Endothelial cell of umbilical vein (primary cell): ENCODE measurements at regions not wholly inside any gene's neighbourhood (a gene's known extent, or its start where the extent isn't known, plus 50 kb on each side); places are given as distances from the start of the nearest gene placed in this dataset.

ENCODE experiments used
- BruUV-seq: library from RNA; stranded (reverse); fragments of 400-500 nt; replicated peaks from 2 replicates; lab custom pipeline; 2021; lab: Mats Ljungman, UMichigan
- CTCF ChIA-PET: fragments of 300-600, 350-600 bp; sonication (Branson Sonifier 250); formaldehyde crosslinking; loops from one replicate; lab custom pipeline; 2021; ENCODE audit warnings: antibody characterized with exemption, inconsistent platforms; lab: Charles Lee
- POLR2A ChIA-PET: fragments of 300-600, 350-600 bp; sonication (Branson Sonifier 250); formaldehyde crosslinking; loops from one replicate; lab custom pipeline; 2021; ENCODE audit warnings: antibody characterized with exemption, inconsistent platforms; lab: Charles Lee
- DNase-seq: peaks from one replicate; pipeline ENCODE4 v3.0.0-alpha.2; 2011; ENCODE audit warnings: low read depth, low spot score
- FAIRE-seq: peaks from 2 replicates; lab custom pipeline; 2011; peaks lifted over from hg19 to GRCh38; lab: Jason Lieb, UNC
- H2AFZ ChIP-seq: 2 replicates; pipeline ENCODE4 v1.6.0; 2012; ENCODE audit warnings: low read depth, low read length, control low read depth, inconsistent platforms
- H3K27ac ChIP-seq: 2 replicates; pipeline ENCODE4 v1.5.1; 2011; ENCODE audit warnings: low read depth, mild to moderate bottlenecking, control low read depth, low read length, moderate library complexity; ENCODE audit not compliant: insufficient read depth
- H3K27me3 ChIP-seq, 2 experiments: 2 replicates each; pipeline versions ENCODE4 v1.6.0 to v1.6.1; 2011; ENCODE audit warnings: low read length in 2 of 2, mixed read lengths in 1 of 2; ENCODE audit not compliant: control insufficient read depth in 2 of 2, insufficient read depth in 2 of 2
- H3K36me3 ChIP-seq, 2 experiments: 2 replicates in 1 of 2; 3 replicates in 1 of 2; pipeline ENCODE4 v1.5.1; 2011; ENCODE audit warnings: low read length in 2 of 2, mild to moderate bottlenecking in 1 of 2, moderate library complexity in 1 of 2; ENCODE audit not compliant: control insufficient read depth in 2 of 2, insufficient read depth in 2 of 2; ENCODE audit errors: extremely low read depth in 1 of 2
- H3K4me1 ChIP-seq: 3 replicates; pipeline ENCODE4 v1.5.1; 2011; ENCODE audit warnings: mild to moderate bottlenecking, low read length; ENCODE audit not compliant: control insufficient read depth, insufficient read depth; ENCODE audit errors: extremely low read depth
- H3K4me2 ChIP-seq: 2 replicates; pipeline ENCODE4 v1.6.1; 2011; ENCODE audit warnings: low read length, control low read depth, mixed read lengths; ENCODE audit not compliant: insufficient read depth
- H3K4me3 ChIP-seq, 3 experiments: fragments of 200-600 bp in 1 of 3; sonication (generic), shearing (Covaris generic) in 1 of 3; replicated peaks in 1 of 3; 2 replicates each; pipeline ENCODE4 v1.5.1; 2011 to 2016; ENCODE audit warnings: control low read depth in 3 of 3, low read length in 3 of 3, mild to moderate bottlenecking in 2 of 3, inconsistent platforms in 1 of 3, low read depth in 1 of 3, moderate library complexity in 1 of 3; ENCODE audit not compliant: insufficient read depth in 1 of 3
- H3K79me2 ChIP-seq: 2 replicates; pipeline ENCODE4 v1.6.0; 2012; ENCODE audit warnings: low read length, inconsistent platforms; ENCODE audit not compliant: control insufficient read depth, insufficient read depth
- H3K9ac ChIP-seq: replicated peaks from 2 replicates; pipeline ENCODE3; 2011; ENCODE audit warnings: low read length, control low read depth; ENCODE audit not compliant: insufficient read depth; ENCODE audit errors: extremely low read depth
- H3K9me1 ChIP-seq: replicated peaks from 3 replicates; pipeline ENCODE4 v1.6.0; 2011; ENCODE audit warnings: mild to moderate bottlenecking, low read length; ENCODE audit not compliant: control insufficient read depth, insufficient read depth; ENCODE audit errors: extremely low read depth
- H3K9me3 ChIP-seq: replicated peaks from 2 replicates; pipeline ENCODE4 v1.5.1; 2012; ENCODE audit warnings: low read length, inconsistent platforms; ENCODE audit not compliant: control insufficient read depth, insufficient read depth
- H4K20me1 ChIP-seq: replicated peaks from 2 replicates; pipeline ENCODE3; 2011; ENCODE audit warnings: mild to moderate bottlenecking, low read length; ENCODE audit not compliant: control insufficient read depth, insufficient read depth; ENCODE audit errors: extremely low read depth
- CTCF ChIP-seq, 2 donors: IDR thresholded peaks; 1 replicate in 1 of 2; 2 replicates in 1 of 2; pipeline ENCODE4 v1.5.1; 2011; ENCODE audit warnings: low read length in 2 of 2, mild to moderate bottlenecking in 2 of 2, moderate library complexity in 2 of 2, control low read depth in 1 of 2, inconsistent platforms in 1 of 2, low read depth in 1 of 2; ENCODE audit not compliant: insufficient read depth in 1 of 2; ENCODE audit errors: extremely low read depth in 1 of 2
- EZH2 ChIP-seq: IDR thresholded peaks from 2 replicates; pipeline ENCODE4 v1.6.1; 2012; ENCODE audit warnings: borderline replicate concordance, low read depth, mild to moderate bottlenecking, moderate library complexity, low read length, inconsistent platforms; ENCODE audit not compliant: severe bottlenecking
- FOS ChIP-seq: IDR thresholded peaks from 2 replicates; pipeline ENCODE4 v1.6.1; 2011; ENCODE audit warnings: mild to moderate bottlenecking, low read length, moderate library complexity, borderline replicate concordance; ENCODE audit not compliant: insufficient read depth
- GATA2 ChIP-seq: IDR thresholded peaks from 2 replicates; pipeline ENCODE4 v1.7.0; 2011; ENCODE audit warnings: low read depth, mild to moderate bottlenecking, moderate library complexity, mixed read lengths, low read length; ENCODE audit not compliant: insufficient read length, insufficient read depth
- JUN ChIP-seq: IDR thresholded peaks from 2 replicates; pipeline ENCODE4 v1.6.1; 2011; ENCODE audit warnings: borderline replicate concordance, low read depth; ENCODE audit not compliant: insufficient read length, insufficient read depth
- MAX ChIP-seq: IDR thresholded peaks from 2 replicates; pipeline ENCODE4 v1.6.1; 2011; ENCODE audit not compliant: insufficient read depth, insufficient read length
- MYC ChIP-seq: IDR thresholded peaks from one replicate; pipeline ENCODE4 v1.6.1; 2011; ENCODE audit warnings: mild to moderate bottlenecking, low read depth, low read length
- POLR2A ChIP-seq: IDR thresholded peaks from 2 replicates; pipeline ENCODE4 v1.6.1; 2012; ENCODE audit warnings: low read depth, mild to moderate bottlenecking, control low read depth, low read length
- POLR2AphosphoS5 ChIP-seq: IDR thresholded peaks from 2 replicates; pipeline ENCODE4 v1.6.1; 2012; ENCODE audit warnings: low read depth, mild to moderate bottlenecking, control low read depth, low read length, moderate library complexity; ENCODE audit not compliant: insufficient read depth
- dilution Hi-C: fragments of 300-500 bp; cut with MboI; formaldehyde crosslinking; loops from one replicate; pipeline ENCODE4 v1.15.0; 2019; ENCODE audit warnings: low sequenced_read_pairs; ENCODE audit not compliant: extremely low pct_ligation_motif_present
- intact Hi-C: fragments of 100-400 bp; cut with micrococcal nuclease; formaldehyde crosslinking; loops from one replicate; pipeline ENCODE4 v1.10.0; 2022

GRCh38 chr1:187336441-187337168 lies 507.9 kb downstream of the PLA2G4A start:
- DNase-seq (no peak), FAIRE-seq (no peak)
- H3K9me1 ChIP-seq: no peaks in the 10 kb centered on the region
- H3K4me1 ChIP-seq: no peaks in the 10 kb centered on the region
- POLR2A ChIA-PET: no interaction called here
- no peak overlapping the region for H3K4me2 ChIP-seq
- no peak for TF ChIP-seq EZH2
- no peak for TF ChIP-seq JUN
- TF ChIP-seq MAX: no peak
- no peak for TF ChIP-seq POLR2A
- TF ChIP-seq POLR2AphosphoS5: no peak
- no peak for TF ChIP-seq CTCF (IDR thresholded peaks at IDR 0.05; ENCODE audit: extremely low read depth in 1 of 2, insufficient read depth in 1 of 2, low read depth in 1 of 2, low read length in 2 of 2)
- no peak for TF ChIP-seq FOS
- TF ChIP-seq MYC: no peak
- no peak for TF ChIP-seq GATA2
- no TSS peak for BruUV-seq
- H3K4me3 ChIP-seq: no peak overlapping the region
- no peak overlapping the region for H2AFZ ChIP-seq
- H3K27me3 ChIP-seq: no peaks in the 10 kb centered on the region
- H4K20me1 ChIP-seq: no peaks in the 10 kb centered on the region
- no peak overlapping the region for H3K27ac ChIP-seq
- no peaks in the 10 kb centered on the region for H3K36me3 ChIP-seq
- H3K9me3 ChIP-seq: no peaks in the 10 kb centered on the region
- intact Hi-C loops: no loop called here
- no peak overlapping the region for H3K9ac ChIP-seq
- dilution Hi-C loops: no loop called here
- no peaks in the 10 kb centered on the region for H3K79me2 ChIP-seq
- CTCF ChIA-PET: no interaction called here
